H1 (cell line): ENCODE measurements at regions not wholly inside any gene's neighbourhood (a gene's known extent, or its start where the extent isn't known, plus 50 kb on each side); places are given as distances from the start of the nearest gene placed in this dataset.

Source experiments
- CTCF ChIA-PET: fragments of 300-600 bp; sonication (Branson Sonifier 250); formaldehyde crosslinking; loops from one replicate; lab custom pipeline; 2021; ENCODE audit not compliant: partially characterized antibody; lab: Charles Lee
- POLR2A ChIA-PET: fragments of 300-600 bp; sonication (Branson Sonifier 250); formaldehyde crosslinking; loops from one replicate; lab custom pipeline; 2021; ENCODE audit warnings: inconsistent platforms; ENCODE audit not compliant: partially characterized antibody; lab: Charles Lee
- DNase-seq, 2 experiments: peaks; one replicate each; pipeline versions ENCODE4 v3.0.0 to v3.0.0-alpha.2; 2010 to 2022; ENCODE audit warnings: low spot score in 2 of 2, low read depth in 1 of 2, mixed read lengths in 1 of 2
- FAIRE-seq: peaks from 2 replicates; lab custom pipeline; 2011; peaks lifted over from hg19 to GRCh38; lab: Jason Lieb, UNC
- H2AFZ ChIP-seq: 2 replicates; pipeline ENCODE4 v1.8.1; 2012; ENCODE audit warnings: low read length, inconsistent platforms
- H2AK5ac ChIP-seq: 2 replicates; pipeline ENCODE4 v1.6.1; 2013; ENCODE audit warnings: low read depth, low read length
- H2BK120ac ChIP-seq: replicated peaks from 2 replicates; pipeline ENCODE3; 2013; ENCODE audit warnings: low read depth, low read length, inconsistent platforms
- H2BK12ac ChIP-seq: 2 replicates; pipeline ENCODE4 v1.6.1; 2013; ENCODE audit warnings: low read depth, low read length
- H2BK15ac ChIP-seq: 2 replicates; pipeline ENCODE4 v1.6.1; 2013; ENCODE audit warnings: low read length
- H2BK20ac ChIP-seq: 2 replicates; pipeline ENCODE4 v1.6.1; 2013; ENCODE audit warnings: low read length
- H2BK5ac ChIP-seq: 2 replicates; pipeline ENCODE4 v1.6.1; 2013; ENCODE audit warnings: low read depth, low read length
- H3K14ac ChIP-seq: 2 replicates; pipeline ENCODE4 v1.6.1; 2013; ENCODE audit warnings: inconsistent platforms; ENCODE audit not compliant: insufficient read length
- H3K18ac ChIP-seq: 2 replicates; pipeline ENCODE4 v1.6.1; 2013; ENCODE audit warnings: low read length; ENCODE audit errors: extremely low read depth
- H3K23ac ChIP-seq: 2 replicates; pipeline ENCODE4 v1.6.1; 2013; ENCODE audit warnings: inconsistent platforms; ENCODE audit not compliant: insufficient read length
- H3K23me2 ChIP-seq: 2 replicates; pipeline ENCODE4 v1.6.1; 2013; ENCODE audit warnings: low read depth, low read length
- H3K27ac ChIP-seq: 2 replicates; pipeline ENCODE4 v1.6.1; 2011; ENCODE audit warnings: low read depth, low read length, inconsistent platforms
- H3K27me3 ChIP-seq, 4 experiments: replicated peaks in 1 of 4; 1 replicate in 1 of 4; 2 replicates in 3 of 4; pipeline versions ENCODE4 v1.6.1 to v1.8.1; 2011 to 2013; ENCODE audit warnings: low read length in 3 of 4, mild to moderate bottlenecking in 3 of 4, inconsistent platforms in 2 of 4, mixed read lengths in 2 of 4, moderate library complexity in 1 of 4; ENCODE audit not compliant: control insufficient read depth in 3 of 4, insufficient read depth in 3 of 4; ENCODE audit errors: extremely low read depth in 1 of 4
- H3K36me3 ChIP-seq, 4 experiments: 2 replicates each; pipeline versions ENCODE4 v1.6.1 to v1.8.1; 2011 to 2013; ENCODE audit warnings: mild to moderate bottlenecking in 4 of 4, low read length in 3 of 4, moderate library complexity in 2 of 4, control low read depth in 1 of 4, inconsistent platforms in 1 of 4; ENCODE audit not compliant: insufficient read depth in 4 of 4, control insufficient read depth in 2 of 4
- H3K4ac ChIP-seq: replicated peaks from 2 replicates; pipeline ENCODE3; 2013; ENCODE audit warnings: low read length, low read depth, mixed read lengths, inconsistent platforms; ENCODE audit not compliant: insufficient read length
- H3K4me1 ChIP-seq, 4 experiments: replicated peaks in 1 of 4; 1 replicate in 1 of 4; 2 replicates in 3 of 4; pipeline versions ENCODE4 v1.6.1 to v1.8.1; 2011 to 2013; ENCODE audit warnings: low read length in 3 of 4, inconsistent platforms in 2 of 4, mixed read lengths in 1 of 4; ENCODE audit not compliant: insufficient read depth in 4 of 4, control insufficient read depth in 3 of 4
- H3K4me2 ChIP-seq, 2 experiments: 2 replicates each; pipeline versions ENCODE4 v1.6.1 to v1.8.1; 2011 to 2013; ENCODE audit warnings: low read depth in 2 of 2, low read length in 2 of 2, control low read depth in 1 of 2, inconsistent platforms in 1 of 2, mild to moderate bottlenecking in 1 of 2; ENCODE audit not compliant: insufficient read depth in 1 of 2
- H3K4me3 ChIP-seq, 4 experiments: fragments of 200-600, 300-600 bp in 1 of 4; sonication (generic), shearing (Covaris generic), sonication (Bioruptor Twin) in 1 of 4; 2 replicates each; pipeline versions ENCODE4 v1.5.1 to v1.8.1; 2011 to 2016; ENCODE audit warnings: low read length in 4 of 4, low read depth in 3 of 4, control low read depth in 2 of 4, inconsistent platforms in 2 of 4, mild to moderate bottlenecking in 2 of 4, mixed read lengths in 1 of 4, moderate library complexity in 1 of 4; ENCODE audit not compliant: insufficient read depth in 2 of 4; ENCODE audit errors: extremely low read depth in 1 of 4
- H3K56ac ChIP-seq: replicated peaks from 2 replicates; pipeline ENCODE3; 2013; ENCODE audit warnings: low read depth, mild to moderate bottlenecking, mixed read lengths, low read length, inconsistent platforms; ENCODE audit not compliant: insufficient read length
- H3K79me1 ChIP-seq: 2 replicates; pipeline ENCODE4 v1.6.1; 2013; ENCODE audit warnings: low read depth, low read length, control low read depth
- H3K79me2 ChIP-seq, 2 experiments: 2 replicates each; pipeline versions ENCODE4 v1.6.1 to v1.8.1; 2012 to 2013; ENCODE audit warnings: low read length in 2 of 2, mild to moderate bottlenecking in 2 of 2, inconsistent platforms in 1 of 2; ENCODE audit not compliant: insufficient read depth in 2 of 2, control insufficient read depth in 1 of 2
- H3K9ac ChIP-seq, 4 experiments: replicated peaks in 1 of 4; 1 replicate in 1 of 4; 2 replicates in 3 of 4; pipeline versions ENCODE4 v1.6.1 to v1.8.1; 2011 to 2013; ENCODE audit warnings: low read depth in 3 of 4, low read length in 3 of 4, control low read depth in 2 of 4, mild to moderate bottlenecking in 2 of 4, moderate library complexity in 2 of 4, inconsistent platforms in 1 of 4; ENCODE audit errors: extremely low read depth in 1 of 4
- H3K9me3 ChIP-seq, 2 experiments: 2 replicates each; pipeline versions ENCODE4 v1.6.1 to v1.8.1; 2012 to 2013; ENCODE audit warnings: mild to moderate bottlenecking in 2 of 2, moderate library complexity in 2 of 2, control low read depth in 1 of 2, inconsistent platforms in 1 of 2, low read depth in 1 of 2, low read length in 1 of 2, mixed read lengths in 1 of 2; ENCODE audit not compliant: insufficient read depth in 2 of 2
- H4K20me1 ChIP-seq, 2 experiments: replicated peaks in 1 of 2; 2 replicates each; pipeline versions ENCODE3 to v1.8.1; 2011 to 2013; ENCODE audit warnings: inconsistent platforms in 2 of 2, low read length in 2 of 2, mild to moderate bottlenecking in 1 of 2; ENCODE audit not compliant: insufficient read depth in 2 of 2, control insufficient read depth in 1 of 2
- H4K5ac ChIP-seq: 2 replicates; pipeline ENCODE4 v1.6.1; 2013; ENCODE audit warnings: low read length, low read depth, mixed read lengths, inconsistent platforms; ENCODE audit not compliant: insufficient read length
- H4K8ac ChIP-seq: 2 replicates; pipeline ENCODE4 v1.8.0; 2013; ENCODE audit warnings: mild to moderate bottlenecking, moderate library complexity, low read length, inconsistent platforms; ENCODE audit not compliant: insufficient read depth; ENCODE audit errors: extremely low read depth
- H4K91ac ChIP-seq: replicated peaks from 2 replicates; pipeline ENCODE3; 2013; ENCODE audit warnings: low read length, mixed read lengths, inconsistent platforms; ENCODE audit not compliant: insufficient read length
- CBX8 ChIP-seq: fragments of 300-800, 300-1000 bp; sonication (generic); IDR thresholded peaks from 2 replicates; pipeline ENCODE4 v1.7.1; 2016; ENCODE audit warnings: low read depth, low read length, borderline replicate concordance
- EZH2 ChIP-seq: fragments of 200-600 bp; sonication (generic); IDR thresholded peaks from 2 replicates; pipeline ENCODE4 v1.7.1; 2012; ENCODE audit warnings: low read depth, mild to moderate bottlenecking, moderate library complexity, low read length, inconsistent platforms; ENCODE audit not compliant: severe bottlenecking
- GTF2F1 ChIP-seq: IDR thresholded peaks from 2 replicates; pipeline ENCODE4 v1.6.1; 2012; ENCODE audit warnings: low read depth, low read length, improper control_type of control experiment, borderline replicate concordance
- JUN ChIP-seq: IDR thresholded peaks from 2 replicates; pipeline ENCODE4 v1.6.1; 2011; ENCODE audit warnings: low read depth, mild to moderate bottlenecking, improper control_type of control experiment, low read length
- RBBP5 ChIP-seq: IDR thresholded peaks from 2 replicates; pipeline ENCODE4 v1.7.1; 2012; ENCODE audit warnings: low read depth, mild to moderate bottlenecking, inconsistent platforms, low read length, moderate library complexity, borderline replicate concordance
- RXRA ChIP-seq: IDR thresholded peaks from 2 replicates; pipeline ENCODE4 v1.6.1; 2011; ENCODE audit warnings: low read depth, mild to moderate bottlenecking, low read length, moderate library complexity; ENCODE audit not compliant: insufficient read depth
- SIN3A ChIP-seq, 2 experiments: IDR thresholded peaks in 1 of 2; conservative IDR thresholded peaks in 1 of 2; 2 replicates each; pipeline ENCODE4 v1.6.1; 2011 to 2012; ENCODE audit warnings: low read length in 2 of 2, improper control_type of control experiment in 1 of 2, low read depth in 1 of 2, mild to moderate bottlenecking in 1 of 2
- SP1 ChIP-seq: IDR thresholded peaks from 2 replicates; pipeline ENCODE4 v1.6.1; 2011; ENCODE audit warnings: low read depth, low read length
- SRF ChIP-seq: IDR thresholded peaks from 2 replicates; pipeline ENCODE4 v1.6.1; 2011; ENCODE audit warnings: mild to moderate bottlenecking, low read depth, low read length, moderate library complexity
- TBP ChIP-seq: IDR thresholded peaks from 2 replicates; pipeline ENCODE4 v1.6.1; 2011; ENCODE audit warnings: low read depth, low read length, improper control_type of control experiment
- WGBS, 2 experiments: shearing (Covaris generic) in 1 of 2; methylation state at CpG; one replicate each; pipeline versions ENCODE4 v1.1.6 to v1.1.7; 2013 to 2015; ENCODE audit warnings: low lambda C conversion rate in 2 of 2, mixed read lengths in 2 of 2, inconsistent platforms in 1 of 2, low coverage in 1 of 2, missing lambda C conversion rate in 1 of 2; ENCODE audit not compliant: insufficient replicate concordance in 2 of 2, insufficient coverage in 1 of 2, insufficient read length in 1 of 2; ENCODE audit errors: extremely low coverage in 1 of 2, missing lambda C conversion rate in 1 of 2; 5-methylcytosine and 5-hydroxymethylcytosine counted together

GRCh38 chr1:192920412-192920811 lies 111.6 kb downstream of the RGS2 start:
- Histone ChIP-seq H3K4me3 (no peak overlapping the region), H3K36me3 (no peaks in the 10 kb centered on the region), H3K27ac (no peak overlapping the region), H3K79me1 (no peaks in the 10 kb centered on the region), H3K27me3 (no peaks in the 10 kb centered on the region), H3K9ac (no peak overlapping the region), H2BK12ac (no peak overlapping the region), H3K79me2 (no peaks in the 10 kb centered on the region), H2AK5ac (no peak overlapping the region), H3K4me2 (no peak overlapping the region), H3K56ac (no peak overlapping the region), H4K5ac (no peak overlapping the region), H3K4ac (no peak overlapping the region), H3K18ac (no peak overlapping the region), H2BK20ac (no peak overlapping the region), H3K9me3 (no peaks in the 10 kb centered on the region), H4K20me1 (no peaks in the 10 kb centered on the region), H4K8ac (no peak overlapping the region), H2AFZ (no peak overlapping the region), H2BK120ac (no peak overlapping the region), H3K23me2 (no peaks in the 10 kb centered on the region), H3K4me1 (no peaks in the 10 kb centered on the region), H2BK5ac (no peak overlapping the region), H3K14ac (no peak overlapping the region), H3K23ac (no peak overlapping the region), H2BK15ac (no peak overlapping the region), H4K91ac (no peak overlapping the region)
- 96% methylated on average over 3 of the region's 3 CpGs; no CpG with 5 or more reads in 1 of the 2 experiments for WGBS, 2 experiments
- CTCF ChIA-PET = no interaction called here
- FAIRE-seq (no peak), DNase-seq (no peak)
- POLR2A ChIA-PET = no interaction called here
- TF ChIP-seq SRF (no peak), EZH2 (no peak), RXRA (no peak), TBP (no peak), GTF2F1 (no peak), SIN3A (conservative IDR thresholded peaks at IDR 0.05 in 1 of 2, IDR thresholded peaks at IDR 0.05 in 1 of 2; ENCODE audit: low read depth in 1 of 2, low read length in 2 of 2) (no peak), CBX8 (no peak), SP1 (no peak), JUN (no peak), RBBP5 (no peak)
